Body of pancreas (tissue), 4 donors: ENCODE measurements at regions not wholly inside any gene's neighbourhood (a gene's known extent, or its start where the extent isn't known, plus 50 kb on each side); places are given as distances from the start of the nearest gene placed in this dataset.

Experiments
- CTCF ChIP-seq, 7 experiments: fragments of 450-650 bp in 4 of 7; fragments of 200-600 bp in 3 of 7; sonication (generic) in 3 of 7; IDR thresholded peaks; one replicate each; pipeline ENCODE4 v1.5.1; 2016 to 2019; ENCODE audit warnings: antibody characterized with exemption in 7 of 7
- POLR2A ChIP-seq, 3 donors: fragments of 450-650 bp; IDR thresholded peaks; one replicate each; pipeline ENCODE4 v1.6.1; 2016; ENCODE audit warnings: antibody characterized with exemption in 3 of 3, mild to moderate bottlenecking in 2 of 3

- TF ChIP-seq CTCF (IDR thresholded peaks at IDR 0.05) = no peak
- TF ChIP-seq POLR2A (IDR thresholded peaks at IDR 0.05) = no peak
Observed at GRCh38 chr12:48276621-48277020, 73.5 kb upstream of the OR10AD1 start.
